Tibial nerve (tissue), 4 donors: ENCODE measurements at regions not wholly inside any gene's neighbourhood (a gene's known extent, or its start where the extent isn't known, plus 50 kb on each side); places are given as distances from the start of the nearest gene placed in this dataset.

Source experiments
- DNase-seq, 2 donors: peaks; one replicate each; pipeline ENCODE4 v3.0.0-alpha.2; 2019; ENCODE audit warnings: low spot score in 2 of 2
- H3K27ac ChIP-seq, 4 donors: fragments of 200-600 bp; sonication (generic) in 3 of 4; one replicate each; pipeline ENCODE4 v1.5.1; 2017 to 2019; ENCODE audit warnings: mild to moderate bottlenecking in 1 of 4
- H3K27me3 ChIP-seq, 2 donors: fragments of 200-600 bp; sonication (generic) in 1 of 2; one replicate each; pipeline versions ENCODE4 v1.5.1 to v1.6.0; 2017 to 2019
- H3K36me3 ChIP-seq, 3 donors: fragments of 200-600 bp; sonication (generic); one replicate each; pipeline ENCODE4 v1.5.1; 2018 to 2019
- H3K4me1 ChIP-seq, 4 donors: fragments of 200-600 bp; sonication (generic) in 3 of 4; one replicate each; pipeline ENCODE4 v1.5.1; 2017 to 2019
- H3K4me3 ChIP-seq, 4 donors: fragments of 200-600 bp; sonication (generic) in 3 of 4; one replicate each; pipeline ENCODE4 v1.5.1; 2017 to 2019; ENCODE audit warnings: mild to moderate bottlenecking in 1 of 4, moderate library complexity in 1 of 4
- H3K9me3 ChIP-seq, 4 donors: fragments of 200-600 bp; sonication (generic) in 3 of 4; one replicate each; pipeline ENCODE4 v1.5.1; 2017 to 2019
- CTCF ChIP-seq, 5 experiments: fragments of 200-600 bp in 3 of 5; fragments of 450-650 bp in 2 of 5; sonication (generic) in 3 of 5; IDR thresholded peaks; one replicate each; pipeline ENCODE4 v1.5.1; 2016 to 2019; ENCODE audit warnings: antibody characterized with exemption in 5 of 5, mild to moderate bottlenecking in 3 of 5, moderate library complexity in 2 of 5
- EP300 ChIP-seq, 2 donors: sonication (generic); formaldehyde crosslinking; IDR thresholded peaks; one replicate each; pipeline ENCODE4 v1.6.1; 2017; ENCODE audit warnings: antibody characterized with exemption in 2 of 2, mild to moderate bottlenecking in 1 of 2
- POLR2A ChIP-seq, 2 donors: fragments of 450-650 bp; IDR thresholded peaks; one replicate each; pipeline ENCODE4 v1.6.1; 2017; ENCODE audit warnings: antibody characterized with exemption in 2 of 2, mild to moderate bottlenecking in 2 of 2, moderate library complexity in 2 of 2
- WGBS, 2 donors: methylation state at CpG; one replicate each; pipeline ENCODE4 v1.1.5; 2018; 5-methylcytosine and 5-hydroxymethylcytosine counted together

GRCh38 chr18:1002653-1003178 is 98.0 kb downstream of the ADCYAP1 start:
- no peak for DNase-seq
- TF ChIP-seq POLR2A (IDR thresholded peaks at IDR 0.05) (no peak), EP300 (IDR thresholded peaks at IDR 0.05) (no peak), CTCF (IDR thresholded peaks at IDR 0.05) (no peak)
- WGBS, 2 donors = 38 to 58% methylated on average over 2 of the region's 2 CpGs
- H3K27me3 ChIP-seq = no peaks in the 10 kb centered on the region
- H3K27ac ChIP-seq = no peak overlapping the region
- H3K36me3 ChIP-seq = no peaks in the 10 kb centered on the region
- H3K4me3 ChIP-seq = no peak overlapping the region
- no peaks in the 10 kb centered on the region for H3K9me3 ChIP-seq
- no peaks in the 10 kb centered on the region for H3K4me1 ChIP-seq

- DNase-seq = no peak
- WGBS, 2 donors = 77 to 100% methylated on average over 1 of the region's 1 CpG
- Histone ChIP-seq H3K4me3 (no peak overlapping the region), H3K9me3 (no peaks in the 10 kb centered on the region), H3K36me3 (no peaks in the 10 kb centered on the region), H3K4me1 (no peaks in the 10 kb centered on the region), H3K27ac (no peak overlapping the region), H3K27me3 (no peaks in the 10 kb centered on the region)
- no peak for TF ChIP-seq EP300 (IDR thresholded peaks at IDR 0.05)
- TF ChIP-seq POLR2A (IDR thresholded peaks at IDR 0.05) = no peak
- no peak for TF ChIP-seq CTCF (IDR thresholded peaks at IDR 0.05)
Observed at GRCh38 chr18:1003499-1003898, 98.8 kb downstream of the ADCYAP1 start.

GRCh38 chr18:1006304-1006703 is 101.6 kb downstream of the ADCYAP1 start:
- WGBS, 2 donors = 78 to 82% methylated on average over 3 of the region's 3 CpGs
- no peaks in the 10 kb centered on the region for H3K9me3 ChIP-seq
- H3K4me3 ChIP-seq = no peak overlapping the region
- TF ChIP-seq CTCF (IDR thresholded peaks at IDR 0.05) = no peak
- TF ChIP-seq EP300 (IDR thresholded peaks at IDR 0.05) = no peak
- no peak for TF ChIP-seq POLR2A (IDR thresholded peaks at IDR 0.05)
- H3K27ac ChIP-seq = no peak overlapping the region
- H3K4me1 ChIP-seq = no peaks in the 10 kb centered on the region
- no peak for DNase-seq
- no peaks in the 10 kb centered on the region for H3K36me3 ChIP-seq
- no peaks in the 10 kb centered on the region for H3K27me3 ChIP-seq

- no peak for TF ChIP-seq POLR2A (IDR thresholded peaks at IDR 0.05)
- TF ChIP-seq EP300 (IDR thresholded peaks at IDR 0.05) = no peak
- TF ChIP-seq CTCF (IDR thresholded peaks at IDR 0.05) = no peak
- WGBS, 2 donors = 80 to 90% methylated on average over 6 of the region's 6 CpGs
- Histone ChIP-seq H3K9me3 (no peaks in the 10 kb centered on the region), H3K27ac (no peak overlapping the region), H3K36me3 (no peaks in the 10 kb centered on the region), H3K4me3 (no peak overlapping the region), H3K27me3 (no peaks in the 10 kb centered on the region), H3K4me1 (no peaks in the 10 kb centered on the region)
- DNase-seq = no peak
Observed at GRCh38 chr18:1006965-1007364, 102.3 kb downstream of the ADCYAP1 start.

GRCh38 chr18:1011349-1011748 is 106.7 kb downstream of the ADCYAP1 start:
- Histone ChIP-seq H3K4me3 (no peak overlapping the region), H3K4me1 (peaks cover 0 to 13% (median 0%) of the 10 kb centered on the region in 4 donors), H3K27ac (no peak overlapping the region), H3K9me3 (no peaks in the 10 kb centered on the region), H3K27me3 (no peaks in the 10 kb centered on the region), H3K36me3 (no peaks in the 10 kb centered on the region)
- WGBS, 2 donors = 67 to 74% methylated on average over 3 of the region's 3 CpGs
- TF ChIP-seq EP300 (IDR thresholded peaks at IDR 0.05) (no peak), POLR2A (IDR thresholded peaks at IDR 0.05) (no peak), CTCF (IDR thresholded peaks at IDR 0.05) (no peak)
- DNase-seq = no peak
